ENCODE measurements at regions not wholly inside any gene's neighbourhood (a gene's known extent, or its start where the extent isn't known, plus 50 kb on each side); places are given as distances from the start of the nearest gene placed in this dataset.
"Not testable (repeated sequence)": the region's sequence is repeated elsewhere in the genome, so short reads cannot be mapped to it uniquely, and the experiment has no call there.

GRCh38 chrX:152507168-152507567, 56.1 kb upstream of the GABRA3 start:
- CTCF ChIA-PET (ENCODE audit: partially characterized antibody); H3K27me3 ChIP-seq (replicated peaks in 1 of 4; ENCODE audit: control insufficient read depth in 3 of 4, extremely low read depth in 1 of 4, insufficient read depth in 3 of 4, low read length in 3 of 4); H3K4ac ChIP-seq (replicated peaks; ENCODE audit: insufficient read length, low read depth, low read length); POLR2A ChIA-PET (ENCODE audit: partially characterized antibody); H3K4me1 ChIP-seq (replicated peaks in 1 of 4; ENCODE audit: control insufficient read depth in 3 of 4, insufficient read depth in 4 of 4, low read length in 3 of 4); H3K9ac ChIP-seq (replicated peaks in 1 of 4; ENCODE audit: extremely low read depth in 1 of 4, low read depth in 3 of 4, low read length in 3 of 4); H4K8ac ChIP-seq (ENCODE audit: extremely low read depth, insufficient read depth, low read length); H3K27ac ChIP-seq (ENCODE audit: low read depth, low read length); H3K79me2 ChIP-seq (ENCODE audit: control insufficient read depth in 1 of 2, insufficient read depth in 2 of 2, low read length in 2 of 2); H4K20me1 ChIP-seq (replicated peaks in 1 of 2; ENCODE audit: control insufficient read depth in 1 of 2, insufficient read depth in 2 of 2, low read length in 2 of 2); H3K9me3 ChIP-seq (ENCODE audit: insufficient read depth in 2 of 2, low read depth in 1 of 2, low read length in 1 of 2); H2BK5ac ChIP-seq (ENCODE audit: low read depth, low read length); FAIRE-seq; H4K5ac ChIP-seq (ENCODE audit: insufficient read length, low read depth, low read length); H3K23ac ChIP-seq (ENCODE audit: insufficient read length); H3K56ac ChIP-seq (replicated peaks; ENCODE audit: insufficient read length, low read depth, low read length); H2BK20ac ChIP-seq (ENCODE audit: low read length); H3K36me3 ChIP-seq (ENCODE audit: control insufficient read depth in 2 of 4, insufficient read depth in 4 of 4, low read length in 3 of 4); DNase-seq (ENCODE audit: low read depth in 1 of 2, low spot score in 2 of 2); H3K18ac ChIP-seq (ENCODE audit: extremely low read depth, low read length); H2AFZ ChIP-seq (ENCODE audit: low read length); H2AK5ac ChIP-seq (ENCODE audit: low read depth, low read length); H2BK120ac ChIP-seq (replicated peaks; ENCODE audit: low read depth, low read length); H3K79me1 ChIP-seq (ENCODE audit: low read depth, low read length); H4K91ac ChIP-seq (replicated peaks; ENCODE audit: insufficient read length, low read length); H3K23me2 ChIP-seq (ENCODE audit: low read depth, low read length); H2BK12ac ChIP-seq (ENCODE audit: low read depth, low read length); H3K14ac ChIP-seq (ENCODE audit: insufficient read length); H3K4me2 ChIP-seq (ENCODE audit: insufficient read depth in 1 of 2, low read depth in 2 of 2, low read length in 2 of 2); H3K4me3 ChIP-seq (ENCODE audit: extremely low read depth in 1 of 4, insufficient read depth in 2 of 4, low read depth in 3 of 4, low read length in 4 of 4); H2BK15ac ChIP-seq (ENCODE audit: low read length): not testable (repeated sequence)
- WGBS, 2 experiments (ENCODE audit: extremely low coverage in 1 of 2, insufficient coverage in 1 of 2, insufficient read length in 1 of 2, insufficient replicate concordance in 2 of 2, low coverage in 1 of 2, low lambda C conversion rate in 2 of 2, missing lambda C conversion rate in 1 of 2) = no CpG with 5 or more reads among the region's 2 CpGs

All from H1 (cell line).